Neural cell (in vitro differentiated cells): ENCODE measurements at regions not wholly inside any gene's neighbourhood (a gene's known extent, or its start where the extent isn't known, plus 50 kb on each side); places are given as distances from the start of the nearest gene placed in this dataset.

Source experiments
- CTCF ChIP-seq: fragments of 450-650 bp; IDR thresholded peaks from 2 replicates; pipeline ENCODE4 v1.5.1; 2014; ENCODE audit warnings: antibody characterized with exemption, mild to moderate bottlenecking, moderate library complexity; ENCODE audit not compliant: poor library complexity, severe bottlenecking
- EZH2 ChIP-seq: fragments of 200-600, 300-800 bp; shearing (Covaris generic), sonication (generic); IDR thresholded peaks from 2 replicates; pipeline ENCODE4 v1.6.1; 2014; ENCODE audit warnings: antibody characterized with exemption, low read length, borderline replicate concordance, mild to moderate bottlenecking; ENCODE audit not compliant: insufficient read depth, poor library complexity, severe bottlenecking
- REST ChIP-seq: IDR thresholded peaks from 2 replicates; pipeline ENCODE4 v1.6.1; 2012; ENCODE audit warnings: borderline replicate concordance

- TF ChIP-seq EZH2 (no peak), CTCF (no peak), REST (no peak)
Measured at GRCh38 chr2:150769421-150769820, 282.0 kb upstream of the RND3 start.
